PC-9 (cell line): ENCODE measurements at regions not wholly inside any gene's neighbourhood (a gene's known extent, or its start where the extent isn't known, plus 50 kb on each side); places are given as distances from the start of the nearest gene placed in this dataset.

Experiments
- EZH2 ChIP-seq: fragments of 200-600 bp; sonication (generic); IDR thresholded peaks from 2 replicates; pipeline ENCODE4 v1.8.0; 2017; ENCODE audit warnings: antibody characterized with exemption, low read depth
- TF ChIP-seq, protein P1 (sequence below): fragments of 200-600 bp; sonication (generic); conservative IDR thresholded peaks from 2 replicates; pipeline ENCODE4 v1.6.1; 2017; ENCODE audit warnings: mixed run types, antibody characterized with exemption, mild to moderate bottlenecking, moderate library complexity

DNA sequence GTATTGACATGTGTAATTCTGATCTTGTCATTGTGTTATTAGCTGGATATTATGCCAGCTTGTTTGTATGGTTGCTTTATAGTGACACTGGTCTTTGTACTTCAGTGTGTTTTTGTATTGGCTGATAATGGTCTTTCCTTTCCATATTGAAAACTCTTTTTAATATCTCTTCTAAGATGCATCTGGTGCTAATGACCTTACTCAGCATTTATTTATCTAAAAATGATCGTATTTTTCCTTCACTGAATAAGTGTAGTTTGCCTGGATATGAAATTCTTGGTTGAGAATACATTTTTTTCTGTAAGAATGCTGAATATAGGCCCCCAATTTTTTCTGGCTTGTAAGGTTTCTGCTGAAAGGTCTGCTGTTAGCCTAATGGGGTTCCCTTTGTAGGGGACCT is 465.5 kb upstream of the TMPRSS15 start:
- TF ChIP-seq, protein P1, sequence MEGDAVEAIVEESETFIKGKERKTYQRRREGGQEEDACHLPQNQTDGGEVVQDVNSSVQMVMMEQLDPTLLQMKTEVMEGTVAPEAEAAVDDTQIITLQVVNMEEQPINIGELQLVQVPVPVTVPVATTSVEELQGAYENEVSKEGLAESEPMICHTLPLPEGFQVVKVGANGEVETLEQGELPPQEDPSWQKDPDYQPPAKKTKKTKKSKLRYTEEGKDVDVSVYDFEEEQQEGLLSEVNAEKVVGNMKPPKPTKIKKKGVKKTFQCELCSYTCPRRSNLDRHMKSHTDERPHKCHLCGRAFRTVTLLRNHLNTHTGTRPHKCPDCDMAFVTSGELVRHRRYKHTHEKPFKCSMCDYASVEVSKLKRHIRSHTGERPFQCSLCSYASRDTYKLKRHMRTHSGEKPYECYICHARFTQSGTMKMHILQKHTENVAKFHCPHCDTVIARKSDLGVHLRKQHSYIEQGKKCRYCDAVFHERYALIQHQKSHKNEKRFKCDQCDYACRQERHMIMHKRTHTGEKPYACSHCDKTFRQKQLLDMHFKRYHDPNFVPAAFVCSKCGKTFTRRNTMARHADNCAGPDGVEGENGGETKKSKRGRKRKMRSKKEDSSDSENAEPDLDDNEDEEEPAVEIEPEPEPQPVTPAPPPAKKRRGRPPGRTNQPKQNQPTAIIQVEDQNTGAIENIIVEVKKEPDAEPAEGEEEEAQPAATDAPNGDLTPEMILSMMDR: no peak
- no peak for TF ChIP-seq EZH2
